Uterus (tissue), 3 donors: ENCODE measurements at regions not wholly inside any gene's neighbourhood (a gene's known extent, or its start where the extent isn't known, plus 50 kb on each side); places are given as distances from the start of the nearest gene placed in this dataset.

ENCODE experiments used
- DNase-seq, 2 donors: peaks; one replicate each; pipeline ENCODE4 v3.0.0-alpha.2; 2019 to 2020
- H3K27ac ChIP-seq, 2 donors: fragments of 200-600 bp; sonication (generic); 1 replicate in 1 of 2; 2 replicates in 1 of 2; pipeline ENCODE4 v1.5.1; 2016 to 2018
- H3K27me3 ChIP-seq, 2 donors: fragments of 200-600 bp; sonication (generic); one replicate each; pipeline ENCODE4 v1.5.1; 2018 to 2019; ENCODE audit warnings: control low read depth in 1 of 2
- H3K36me3 ChIP-seq, 2 donors: fragments of 200-600 bp; sonication (generic); one replicate each; pipeline ENCODE4 v1.5.1; 2019; ENCODE audit warnings: control low read depth in 1 of 2
- H3K4me1 ChIP-seq, 2 donors: fragments of 200-600 bp; sonication (generic); one replicate each; pipeline ENCODE4 v1.5.1; 2018 to 2019; ENCODE audit warnings: control low read depth in 1 of 2
- H3K4me3 ChIP-seq, 2 donors: fragments of 200-600 bp; sonication (generic); 1 replicate in 1 of 2; 2 replicates in 1 of 2; pipeline ENCODE4 v1.5.1; 2018 to 2019; ENCODE audit warnings: mild to moderate bottlenecking in 1 of 2
- H3K9me3 ChIP-seq, 2 donors: fragments of 200-600 bp; sonication (generic); one replicate each; pipeline ENCODE4 v1.5.1; 2019; ENCODE audit warnings: control low read depth in 1 of 2
- CTCF ChIP-seq, 4 experiments: fragments of 200-600 bp in 2 of 4; fragments of 450-650 bp in 2 of 4; sonication (generic) in 2 of 4; IDR thresholded peaks; one replicate each; pipeline ENCODE4 v1.5.1; 2016 to 2019; ENCODE audit warnings: antibody characterized with exemption in 4 of 4, mild to moderate bottlenecking in 2 of 4, moderate library complexity in 1 of 4
- POLR2A ChIP-seq, 2 donors: fragments of 450-650 bp; IDR thresholded peaks; one replicate each; pipeline ENCODE4 v1.6.1; 2016; ENCODE audit warnings: antibody characterized with exemption in 2 of 2, mild to moderate bottlenecking in 1 of 2, moderate library complexity in 1 of 2
- intact Hi-C: fragments of 100-400 bp; cut with DNase I; formaldehyde crosslinking; loops from one replicate; pipeline ENCODE4 v1.15.1; 2023; ENCODE audit warnings: low total_unique reads
- donor health status: DM: yes; HTN: yes; CAD: no.

- no peak for TF ChIP-seq CTCF (IDR thresholded peaks at IDR 0.05)
- TF ChIP-seq POLR2A (IDR thresholded peaks at IDR 0.05) = no peak
Measured at GRCh38 chr5:121378559-121379359, 472.9 kb upstream of the FTMT start.

GRCh38 chr5:121380066-121380465 is 471.6 kb upstream of the FTMT start:
- no peak overlapping the region for H3K27ac ChIP-seq
- H3K36me3 ChIP-seq = no peaks in the 10 kb centered on the region
- TF ChIP-seq POLR2A (IDR thresholded peaks at IDR 0.05) = no peak
- no peak for TF ChIP-seq CTCF (IDR thresholded peaks at IDR 0.05)
- intact Hi-C loops = no loop called here
- no peak overlapping the region for H3K4me3 ChIP-seq
- H3K9me3 ChIP-seq = no peaks in the 10 kb centered on the region
- H3K4me1 ChIP-seq = no peaks in the 10 kb centered on the region
- H3K27me3 ChIP-seq = no peaks in the 10 kb centered on the region
- DNase-seq = no peak

More at GRCh38 chr5:121378559-121379359, 472.9 kb upstream of the FTMT start:
- DNase-seq = no peak
- H3K9me3 ChIP-seq = no peaks in the 10 kb centered on the region
- H3K36me3 ChIP-seq = no peaks in the 10 kb centered on the region
- H3K27ac ChIP-seq = no peak overlapping the region
- intact Hi-C loops = no loop called here
- H3K4me3 ChIP-seq = no peak overlapping the region
- no peaks in the 10 kb centered on the region for H3K27me3 ChIP-seq
- no peaks in the 10 kb centered on the region for H3K4me1 ChIP-seq

GRCh38 chr5:121384359-121384758 is 467.3 kb upstream of the FTMT start:
- H3K27me3 ChIP-seq = no peaks in the 10 kb centered on the region
- intact Hi-C loops = no loop called here
- TF ChIP-seq CTCF (IDR thresholded peaks at IDR 0.05) (no peak), POLR2A (IDR thresholded peaks at IDR 0.05) (no peak)
- no peaks in the 10 kb centered on the region for H3K36me3 ChIP-seq
- H3K4me1 ChIP-seq = no peaks in the 10 kb centered on the region
- DNase-seq = no peak
- H3K4me3 ChIP-seq = no peak overlapping the region
- no peak overlapping the region for H3K27ac ChIP-seq
- H3K9me3 ChIP-seq = no peaks in the 10 kb centered on the region

GRCh38 chr5:121386334-121386733 is 465.3 kb upstream of the FTMT start:
- Histone ChIP-seq H3K27ac (no peak overlapping the region), H3K36me3 (no peaks in the 10 kb centered on the region), H3K4me1 (no peaks in the 10 kb centered on the region), H3K4me3 (no peak overlapping the region), H3K9me3 (no peaks in the 10 kb centered on the region), H3K27me3 (no peaks in the 10 kb centered on the region)
- TF ChIP-seq CTCF (IDR thresholded peaks at IDR 0.05) (no peak), POLR2A (IDR thresholded peaks at IDR 0.05) (no peak)
- intact Hi-C loops = no loop called here
- DNase-seq = no peak

GRCh38 chr5:121396716-121397115 is 455.0 kb upstream of the FTMT start:
- TF ChIP-seq POLR2A (IDR thresholded peaks at IDR 0.05) (no peak), CTCF (IDR thresholded peaks at IDR 0.05) (no peak)
- Histone ChIP-seq H3K27ac (no peak overlapping the region), H3K27me3 (no peaks in the 10 kb centered on the region), H3K36me3 (no peaks in the 10 kb centered on the region), H3K9me3 (no peaks in the 10 kb centered on the region), H3K4me1 (no peaks in the 10 kb centered on the region), H3K4me3 (no peak overlapping the region)
- no peak for DNase-seq
- intact Hi-C loops = no loop called here
